ENCODE measurements at regions not wholly inside any gene's neighbourhood (a gene's known extent, or its start where the extent isn't known, plus 50 kb on each side); places are given as distances from the start of the nearest gene placed in this dataset.

DNA sequence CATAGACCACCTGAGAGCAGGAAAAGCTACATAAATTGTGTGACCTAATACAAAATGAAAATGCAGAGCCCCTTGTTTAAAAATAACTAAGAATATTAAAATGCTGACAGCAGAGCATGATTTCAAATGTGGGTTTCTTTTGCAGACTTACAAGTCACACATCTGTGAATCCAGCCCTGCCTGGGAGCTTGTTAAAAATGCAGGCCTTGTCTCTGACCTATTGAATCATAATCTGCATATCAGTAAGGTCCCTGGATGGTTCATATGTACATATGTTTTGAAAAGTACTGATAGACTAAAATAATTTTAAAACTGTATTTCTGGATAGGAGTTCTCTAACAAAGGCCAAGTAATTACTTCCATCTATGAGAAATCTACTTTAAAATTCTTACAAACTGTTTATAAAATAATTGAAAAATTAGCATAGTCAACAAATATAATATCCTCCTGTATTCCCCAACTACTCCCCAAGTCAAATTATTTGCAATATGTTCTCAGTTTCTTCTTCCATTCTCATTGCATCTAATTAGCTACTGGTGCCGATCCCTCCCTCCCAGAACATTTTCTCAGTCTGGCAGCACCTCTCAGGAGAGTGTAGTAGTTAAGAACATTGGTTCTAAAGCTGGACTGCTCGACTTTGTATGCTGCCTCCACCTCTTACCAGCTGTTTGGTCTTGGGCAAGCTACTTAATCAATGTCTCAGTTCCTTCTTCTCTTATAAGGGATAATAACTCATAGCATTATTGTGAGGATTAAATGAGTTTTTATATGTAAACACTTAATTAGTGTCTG is 1040.4 kb upstream of the CDH2 start:
- TF ChIP-seq, protein P1, sequence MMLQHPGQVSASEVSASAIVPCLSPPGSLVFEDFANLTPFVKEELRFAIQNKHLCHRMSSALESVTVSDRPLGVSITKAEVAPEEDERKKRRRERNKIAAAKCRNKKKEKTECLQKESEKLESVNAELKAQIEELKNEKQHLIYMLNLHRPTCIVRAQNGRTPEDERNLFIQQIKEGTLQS (IDR thresholded peaks at IDR 0.05; ENCODE audit: insufficient read depth, low read depth, low read length): no peak
- no peak for TF ChIP-seq CBX5 (IDR thresholded peaks at IDR 0.05; ENCODE audit: low read depth, low read length)
